Retina (tissue), 1 donor: ENCODE measurements at regions not wholly inside any gene's neighbourhood (a gene's known extent, or its start where the extent isn't known, plus 50 kb on each side); places are given as distances from the start of the nearest gene placed in this dataset.
"Not testable (repeated sequence)": the region's sequence is repeated elsewhere in the genome, so short reads cannot be mapped to it uniquely, and the experiment has no call there.

Experiments
- DNase-seq: peaks from one replicate; pipeline ENCODE4 v3.0.0-alpha.2; 2016

- peak; percentile 8 for DNase-seq
Measured at GRCh38 chr12:19778797-19779196, 339.5 kb downstream of the AEBP2 start.

- peak; percentile 28 for DNase-seq
Measured at GRCh38 chr12:19779395-19780056, 340.2 kb downstream of the AEBP2 start.

DNA sequence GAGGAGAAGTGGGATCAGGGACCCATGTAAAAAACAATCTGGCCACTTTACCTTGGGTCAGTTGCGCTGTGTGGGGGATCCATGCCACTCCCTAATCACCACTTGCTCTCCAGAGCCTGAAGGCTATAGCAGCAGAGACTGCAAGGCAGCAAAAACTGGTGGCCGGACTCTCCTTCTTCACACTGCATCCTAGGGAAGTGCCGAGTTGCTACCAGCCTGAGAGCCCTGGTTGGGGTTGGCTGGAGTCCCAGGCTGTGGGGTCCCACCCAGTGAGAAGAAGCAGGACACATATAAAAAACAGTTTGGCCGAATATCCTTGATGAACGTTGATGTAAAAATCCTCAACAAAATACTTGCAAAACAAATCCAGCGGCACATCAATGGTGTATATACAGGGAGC, 341.2 kb downstream of the AEBP2 start:
- DNase-seq, result no peak

DNA sequence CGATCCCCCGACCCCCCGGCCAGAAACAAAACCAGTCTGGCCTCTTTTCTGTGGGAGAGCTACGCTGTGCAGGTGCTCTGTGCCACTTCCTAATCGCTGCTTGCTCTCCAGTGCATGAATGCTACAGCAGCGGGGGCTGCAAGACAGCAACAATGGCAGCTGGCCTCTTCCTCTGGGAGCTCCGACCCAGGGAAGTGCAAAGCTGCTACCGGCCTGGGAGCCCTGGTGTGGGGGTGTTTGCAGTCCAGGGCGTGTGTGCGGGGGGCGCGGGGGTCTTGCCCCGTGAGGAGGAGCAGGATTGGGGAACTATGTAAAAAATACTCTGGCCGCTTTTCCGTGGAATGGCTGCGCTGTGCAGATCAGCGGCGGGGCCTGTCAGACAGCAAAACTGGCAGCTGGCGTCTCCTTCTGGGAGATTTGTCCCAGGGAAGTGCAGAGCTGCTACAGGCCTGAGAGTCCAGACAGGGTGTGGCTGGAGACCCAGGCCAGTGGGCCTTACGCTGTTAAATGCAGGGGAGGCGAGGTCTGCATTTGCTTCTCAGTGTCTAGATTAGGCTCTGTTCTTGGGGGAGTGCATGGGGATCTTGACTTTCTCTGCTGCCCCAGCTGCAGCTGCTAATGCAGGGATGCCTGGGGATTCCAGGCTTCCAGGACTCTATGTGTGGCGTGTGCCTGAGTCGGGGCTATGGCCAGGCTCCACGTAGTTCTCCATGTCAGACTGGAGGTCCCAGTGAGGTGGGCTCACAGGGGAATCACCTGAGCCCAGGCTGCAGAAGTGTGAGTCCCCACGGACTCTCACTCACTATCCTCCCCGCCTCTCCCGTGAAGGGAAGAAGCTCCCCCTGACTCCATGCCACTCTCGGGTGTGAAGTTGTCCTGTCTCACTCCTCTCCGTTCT, 344.5 kb downstream of the AEBP2 start:
- DNase-seq, result peak; percentile 66

GRCh38 chr12:19792028-19792427, 352.7 kb downstream of the AEBP2 start:
- no peak for DNase-seq

DNA sequence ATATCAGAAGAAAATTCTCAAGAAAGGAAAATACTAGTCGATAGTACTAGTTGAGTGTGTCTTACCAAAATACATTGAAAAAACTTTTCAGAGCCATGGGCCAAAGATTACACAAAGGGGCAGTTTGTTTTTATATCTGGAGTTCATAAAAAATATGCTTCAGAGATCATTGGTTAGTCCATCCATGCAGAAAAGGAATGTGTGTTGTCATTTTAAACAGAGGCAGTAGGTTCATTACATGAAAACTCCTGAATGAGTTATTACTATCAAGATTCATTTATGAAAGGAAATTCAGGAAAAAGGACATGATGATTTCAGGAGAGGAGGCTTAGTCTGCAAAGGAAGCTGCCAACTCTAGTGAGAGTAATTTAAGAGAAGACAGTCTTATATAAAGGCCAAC, 354.8 kb downstream of the AEBP2 start:
- peak; percentile 20 for DNase-seq

GRCh38 chr12:19799216-19799615, 359.9 kb downstream of the AEBP2 start:
- no peak for DNase-seq

DNA sequence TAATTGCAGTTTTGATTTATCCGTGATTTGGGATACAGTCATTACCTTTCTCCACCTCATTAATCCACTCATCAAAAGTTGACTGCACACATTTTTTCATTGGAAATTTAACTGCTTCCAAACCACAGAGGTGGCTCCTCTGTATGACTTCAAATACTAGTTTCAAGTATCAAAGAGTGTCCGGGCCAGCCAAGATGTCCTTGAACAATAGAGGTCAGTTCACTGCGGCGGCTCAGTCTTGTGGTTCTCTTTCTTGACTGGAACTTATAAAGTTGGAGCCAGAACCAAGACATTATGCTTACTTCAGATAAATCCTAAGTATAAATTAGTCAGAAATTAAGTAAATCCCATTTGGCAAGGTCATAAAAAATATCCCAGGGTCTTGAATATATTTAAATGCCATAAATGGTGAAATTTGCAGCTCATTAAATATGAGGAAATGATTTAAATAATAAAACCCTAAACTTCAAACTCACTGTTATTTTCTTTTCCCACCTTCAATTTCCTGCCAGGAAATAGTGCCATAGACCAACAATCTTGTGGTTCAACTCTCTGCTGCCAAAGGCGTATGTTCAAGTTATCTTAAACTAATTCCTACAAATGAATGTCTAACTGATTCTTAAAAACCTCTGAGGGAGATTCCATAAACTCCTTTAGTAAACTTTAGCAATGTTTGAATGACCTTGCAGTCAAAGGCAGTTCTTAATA, 360.8 kb downstream of the AEBP2 start:
- no peak for DNase-seq

DNA sequence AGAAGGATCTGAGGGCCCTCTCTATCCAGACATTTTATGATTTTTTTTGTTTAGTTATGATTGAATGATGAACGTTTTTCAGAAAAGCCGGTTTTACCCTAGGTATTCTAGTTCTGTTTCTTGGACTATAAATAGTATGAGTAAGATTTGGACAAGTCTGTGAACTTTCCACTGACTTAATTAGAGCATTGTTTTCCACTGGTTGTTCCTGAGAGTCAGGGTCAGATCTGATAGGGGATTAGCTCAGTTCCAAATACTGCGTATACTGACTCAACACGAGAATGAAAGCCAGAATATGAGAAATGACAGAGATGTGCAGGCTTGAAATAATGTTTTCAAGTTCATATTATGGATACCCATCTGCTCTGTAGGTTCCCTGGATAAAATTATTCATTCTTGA, 361.6 kb downstream of the AEBP2 start:
- no peak for DNase-seq

DNA sequence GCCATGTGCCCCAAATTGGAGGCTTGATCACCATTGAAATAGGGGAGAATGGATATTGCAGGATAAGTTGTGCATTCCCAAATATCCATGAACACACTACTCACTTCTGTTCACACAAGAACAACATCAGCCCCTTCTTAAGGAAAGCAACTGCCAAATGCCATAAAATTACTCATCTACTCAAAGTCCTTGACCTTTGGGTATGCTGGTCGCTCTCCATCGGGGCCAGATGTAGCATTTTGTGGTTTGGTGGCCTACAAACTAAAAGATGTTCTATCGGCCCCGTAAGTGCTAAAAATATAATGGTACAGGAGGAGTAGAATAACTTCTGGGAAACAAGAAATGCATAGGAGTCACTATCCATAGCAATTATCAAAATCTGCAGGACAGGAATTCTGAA, 362.6 kb downstream of the AEBP2 start:
- DNase-seq, result no peak

- DNase-seq, result no peak
Measured at GRCh38 chr12:19802915-19803314, 363.6 kb downstream of the AEBP2 start.

GRCh38 chr12:19804737-19805136, 365.4 kb downstream of the AEBP2 start:
- no peak for DNase-seq

- DNase-seq, result no peak
Measured at GRCh38 chr12:19808371-19808770, 369.1 kb downstream of the AEBP2 start.

- DNase-seq, result no peak
Measured at GRCh38 chr12:19810213-19810612, 370.9 kb downstream of the AEBP2 start.

DNA sequence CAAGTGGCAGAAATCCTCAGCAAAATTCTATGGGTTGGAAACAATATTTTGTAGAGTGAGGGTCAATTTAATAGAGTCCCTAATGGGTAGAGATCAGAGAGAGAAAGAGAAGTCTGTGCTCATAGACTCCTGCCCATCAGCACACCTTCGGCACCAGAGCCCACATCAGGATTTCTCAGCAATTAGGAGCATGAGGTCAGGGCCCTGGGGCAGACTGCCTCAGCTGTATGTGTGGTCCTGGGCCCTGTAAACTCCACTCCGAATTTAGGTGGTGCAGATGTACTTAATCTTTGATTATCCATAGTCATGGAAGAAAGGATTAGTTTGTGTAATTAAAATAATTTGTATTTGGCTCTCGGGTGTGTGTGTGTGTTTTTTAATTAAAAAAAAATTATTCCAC, 372.6 kb downstream of the AEBP2 start:
- peak; percentile 4 for DNase-seq

DNA sequence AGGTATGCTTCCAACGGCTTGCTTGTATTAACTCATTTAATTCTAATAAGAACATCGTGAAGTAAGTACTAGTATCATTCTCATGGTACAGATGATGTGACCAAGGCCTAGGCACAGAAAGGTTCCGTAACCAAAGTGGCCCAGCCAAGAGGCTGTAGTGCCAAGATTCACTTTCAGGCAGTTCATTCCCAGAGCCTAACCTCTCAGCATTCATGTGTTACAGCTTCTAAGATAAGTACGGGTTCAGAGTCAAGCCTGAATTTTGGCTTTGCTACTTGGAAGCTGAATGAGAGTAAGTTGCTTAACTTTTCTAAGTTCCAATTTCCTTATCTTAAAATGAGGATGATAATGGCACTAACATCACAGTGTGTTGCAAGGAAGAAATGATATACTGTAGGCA, 379.9 kb downstream of the AEBP2 start:
- DNase-seq, result no peak

DNA sequence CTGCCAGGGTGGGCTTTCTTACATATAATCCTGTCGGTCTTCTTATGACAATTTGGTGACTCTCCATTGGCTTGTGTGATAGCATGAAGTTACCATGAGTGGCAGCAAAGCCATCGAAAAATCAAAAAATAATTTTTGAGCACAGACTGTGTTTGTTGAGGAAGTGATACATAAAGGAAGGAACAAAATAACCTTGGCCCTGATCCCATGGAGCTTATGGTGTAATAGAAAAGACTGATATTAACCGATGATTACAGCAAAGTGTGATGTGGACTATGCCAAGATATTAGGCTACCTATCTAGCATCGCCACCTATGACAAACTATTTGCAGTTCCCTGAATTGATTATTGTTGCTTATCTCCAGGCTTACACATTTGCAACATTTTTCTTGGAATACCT, 383.2 kb downstream of the AEBP2 start:
- DNase-seq, result no peak

DNA sequence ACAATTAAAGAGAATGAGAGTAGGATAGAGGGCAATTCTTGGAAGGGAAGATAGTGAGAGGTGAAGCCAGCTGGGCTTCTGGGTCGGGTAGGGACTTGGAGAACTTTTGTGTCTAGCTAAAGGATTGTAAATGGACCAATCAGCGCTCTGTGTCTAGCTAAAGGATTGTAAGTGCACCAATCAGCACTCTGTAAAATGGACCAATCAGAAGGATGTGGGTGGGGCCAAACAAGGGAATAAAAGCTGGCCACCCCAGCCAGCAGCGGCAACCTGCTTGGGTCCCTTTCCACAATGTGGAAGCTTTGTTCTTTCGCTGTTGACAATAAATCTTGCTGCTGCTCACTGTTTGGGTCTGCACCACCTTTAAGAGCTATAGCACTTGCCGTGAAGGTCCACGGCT, 384.0 kb downstream of the AEBP2 start:
- not testable (repeated sequence) for DNase-seq

DNA sequence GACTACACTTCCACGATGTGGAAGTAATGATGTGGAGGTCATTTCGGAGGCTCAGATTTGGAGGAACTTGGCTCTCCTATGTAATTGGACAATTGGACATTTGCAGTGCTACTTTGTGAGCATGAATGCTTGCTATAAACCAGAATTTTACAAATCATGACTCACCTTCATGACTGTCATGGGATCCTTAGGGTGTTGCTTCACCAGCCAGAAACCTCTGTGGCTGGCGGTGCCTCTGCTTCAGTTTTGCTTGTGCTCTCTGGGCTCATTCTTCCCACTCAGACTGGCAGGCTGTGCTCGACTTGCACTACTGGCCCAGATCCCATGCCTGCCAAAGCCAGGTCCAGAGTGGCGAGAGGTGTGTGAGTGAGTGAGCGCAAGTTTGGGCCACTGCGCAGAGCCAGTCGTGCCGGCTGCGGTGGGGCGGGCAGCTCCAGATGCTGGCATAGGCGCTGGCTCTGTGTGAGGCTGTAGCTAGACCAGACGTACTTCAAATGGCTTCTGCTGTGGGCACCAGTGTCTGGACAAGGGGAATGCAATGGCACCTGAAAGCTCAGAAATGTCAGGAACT, 387.8 kb downstream of the AEBP2 start:
- no peak for DNase-seq

GRCh38 chr12:19829100-19829853, 390.0 kb downstream of the AEBP2 start:
- DNase-seq, result no peak

DNA sequence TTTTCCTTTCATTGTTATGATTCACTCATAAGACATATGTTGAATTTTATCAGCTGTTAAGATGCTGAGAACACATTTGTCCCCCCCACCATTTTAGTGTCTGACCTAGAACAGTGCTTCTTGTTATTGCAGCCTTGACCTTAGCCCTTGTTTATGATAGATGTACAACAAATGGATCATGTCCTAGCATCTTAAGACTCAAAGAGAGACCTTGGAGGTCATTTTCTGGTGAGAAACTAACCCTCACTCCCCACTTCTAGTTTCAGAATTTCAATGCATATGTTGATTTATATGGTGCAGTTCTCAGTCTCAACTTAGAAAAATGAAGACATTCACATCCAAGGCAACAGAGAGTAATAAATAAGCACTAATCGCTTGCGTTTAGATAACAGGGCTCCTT, 391.2 kb downstream of the AEBP2 start:
- no peak for DNase-seq

DNA sequence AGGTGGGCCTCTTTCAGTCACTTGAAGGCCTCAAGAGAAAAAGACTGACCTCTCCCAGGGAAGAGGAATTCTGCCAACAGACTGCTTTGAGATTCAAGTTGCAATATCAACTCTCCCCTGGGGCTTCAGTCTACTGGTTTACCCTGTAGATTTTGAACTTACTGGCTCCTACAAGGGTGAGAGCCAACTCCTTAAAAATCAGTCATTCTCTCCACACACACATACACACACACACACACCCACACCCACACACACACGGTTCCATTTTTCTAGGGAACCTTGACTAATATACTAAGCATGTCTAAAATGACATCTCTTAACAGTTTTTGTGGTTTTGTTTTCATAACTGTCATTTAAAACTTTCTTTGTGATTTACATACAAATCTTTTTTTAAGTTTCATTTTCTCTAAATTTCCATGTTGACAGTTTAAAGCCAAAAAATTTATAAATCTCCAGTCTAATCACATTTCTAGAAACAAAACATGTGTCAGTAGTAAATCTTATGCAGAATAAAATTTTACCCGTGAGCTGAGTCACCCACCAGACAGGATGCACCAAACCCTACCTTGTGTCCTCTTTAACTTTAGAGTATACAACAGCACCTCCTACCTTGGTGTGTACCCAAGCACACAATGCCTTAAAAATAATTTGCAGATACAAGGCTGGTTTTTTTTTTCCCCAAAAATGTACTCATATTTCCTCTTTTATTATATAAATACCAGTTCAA, 394.6 kb downstream of the AEBP2 start:
- DNase-seq, result no peak
